ENCODE measurements at regions not wholly inside any gene's neighbourhood (a gene's known extent, or its start where the extent isn't known, plus 50 kb on each side); places are given as distances from the start of the nearest gene placed in this dataset.

DNA sequence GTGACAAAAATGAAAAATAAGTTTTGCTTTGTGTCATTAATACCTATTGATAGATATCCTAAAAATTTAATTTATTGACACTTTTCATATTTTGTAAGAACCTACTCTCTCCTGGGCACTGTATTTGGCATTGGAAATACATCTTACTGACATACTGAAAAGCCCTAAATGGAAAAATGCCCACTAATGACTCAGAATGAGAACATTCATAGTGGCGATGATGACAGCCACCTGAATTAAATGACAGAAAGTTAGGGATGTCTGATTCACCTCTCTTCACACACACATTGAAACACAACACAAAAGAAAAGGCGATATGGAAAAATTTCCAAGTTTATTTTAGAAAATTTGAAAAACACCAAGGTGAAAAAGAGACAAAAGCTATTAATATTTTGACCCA is 992.3 kb downstream of the STPG2 start:
- H3K27me3 ChIP-seq (ENCODE audit: control insufficient read depth in 4 of 4, insufficient read depth in 4 of 4, low read length in 3 of 4) = no peaks in the 10 kb centered on the region
- H3K9me3 ChIP-seq (ENCODE audit: control insufficient read depth in 4 of 4, low read length in 3 of 4) = no peaks in the 10 kb centered on the region
- no peaks in the 10 kb centered on the region for H3K4me1 ChIP-seq (ENCODE audit: control insufficient read depth in 4 of 4, insufficient read depth in 4 of 4, low read length in 3 of 4)
- DNase-seq (ENCODE audit: low spot score) = no peak
- no peak for TF ChIP-seq CTCF (IDR thresholded peaks at IDR 0.05; ENCODE audit: low read depth, low read length, missing input control)
- TF ChIP-seq MAX (IDR thresholded peaks at IDR 0.05) = no peak
- no peak for TF ChIP-seq ZBTB33 (IDR thresholded peaks at IDR 0.05)
- TF ChIP-seq FOXA1 (IDR thresholded peaks at IDR 0.05) = no peak
- no peak for TF ChIP-seq TAF1 (conservative IDR thresholded peaks at IDR 0.05)
- no peak for TF ChIP-seq YY1 (IDR thresholded peaks at IDR 0.05)
- TF ChIP-seq NR2F2 (IDR thresholded peaks at IDR 0.05) = no peak
- no peak for TF ChIP-seq EGR1 (IDR thresholded peaks at IDR 0.05; ENCODE audit: low read depth in 2 of 2)
- no peak for TF ChIP-seq HNF4G (IDR thresholded peaks at IDR 0.05)
- TF ChIP-seq ATF3 (IDR thresholded peaks at IDR 0.05) = no peak
- no peak for TF ChIP-seq GABPA (IDR thresholded peaks at IDR 0.05 in 1 of 2, conservative IDR thresholded peaks at IDR 0.05 in 1 of 2)
- TF ChIP-seq RAD21 (IDR thresholded peaks at IDR 0.05) = no peak
- no peak for TF ChIP-seq FOXA2 (IDR thresholded peaks at IDR 0.05)
- no peak for TF ChIP-seq JUND (IDR thresholded peaks at IDR 0.05)
- no peak for TF ChIP-seq SP1 (IDR thresholded peaks at IDR 0.05)
- TF ChIP-seq, protein P1, sequence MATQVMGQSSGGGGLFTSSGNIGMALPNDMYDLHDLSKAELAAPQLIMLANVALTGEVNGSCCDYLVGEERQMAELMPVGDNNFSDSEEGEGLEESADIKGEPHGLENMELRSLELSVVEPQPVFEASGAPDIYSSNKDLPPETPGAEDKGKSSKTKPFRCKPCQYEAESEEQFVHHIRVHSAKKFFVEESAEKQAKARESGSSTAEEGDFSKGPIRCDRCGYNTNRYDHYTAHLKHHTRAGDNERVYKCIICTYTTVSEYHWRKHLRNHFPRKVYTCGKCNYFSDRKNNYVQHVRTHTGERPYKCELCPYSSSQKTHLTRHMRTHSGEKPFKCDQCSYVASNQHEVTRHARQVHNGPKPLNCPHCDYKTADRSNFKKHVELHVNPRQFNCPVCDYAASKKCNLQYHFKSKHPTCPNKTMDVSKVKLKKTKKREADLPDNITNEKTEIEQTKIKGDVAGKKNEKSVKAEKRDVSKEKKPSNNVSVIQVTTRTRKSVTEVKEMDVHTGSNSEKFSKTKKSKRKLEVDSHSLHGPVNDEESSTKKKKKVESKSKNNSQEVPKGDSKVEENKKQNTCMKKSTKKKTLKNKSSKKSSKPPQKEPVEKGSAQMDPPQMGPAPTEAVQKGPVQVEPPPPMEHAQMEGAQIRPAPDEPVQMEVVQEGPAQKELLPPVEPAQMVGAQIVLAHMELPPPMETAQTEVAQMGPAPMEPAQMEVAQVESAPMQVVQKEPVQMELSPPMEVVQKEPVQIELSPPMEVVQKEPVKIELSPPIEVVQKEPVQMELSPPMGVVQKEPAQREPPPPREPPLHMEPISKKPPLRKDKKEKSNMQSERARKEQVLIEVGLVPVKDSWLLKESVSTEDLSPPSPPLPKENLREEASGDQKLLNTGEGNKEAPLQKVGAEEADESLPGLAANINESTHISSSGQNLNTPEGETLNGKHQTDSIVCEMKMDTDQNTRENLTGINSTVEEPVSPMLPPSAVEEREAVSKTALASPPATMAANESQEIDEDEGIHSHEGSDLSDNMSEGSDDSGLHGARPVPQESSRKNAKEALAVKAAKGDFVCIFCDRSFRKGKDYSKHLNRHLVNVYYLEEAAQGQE (IDR thresholded peaks at IDR 0.05) = no peak
- TF ChIP-seq RXRA (IDR thresholded peaks at IDR 0.05) = no peak
- no peak overlapping the region for H3K9ac ChIP-seq (ENCODE audit: low read depth in 1 of 2, low read length in 2 of 2)
- H3K27ac ChIP-seq (ENCODE audit: low read depth in 1 of 2, low read length in 2 of 2) = no peak overlapping the region
- H3K36me3 ChIP-seq (ENCODE audit: control insufficient read depth in 4 of 4, insufficient read depth in 3 of 4, low read depth in 1 of 4, low read length in 3 of 4) = no peaks in the 10 kb centered on the region
- WGBS = 80% methylated on average over 2 of the region's 2 CpGs
- no peak overlapping the region for H3K4me3 ChIP-seq (ENCODE audit: low read depth in 1 of 3, low read length in 3 of 3)

GRCh38 chr4:97152149-97152548 is 991.1 kb downstream of the STPG2 start:
- no peak overlapping the region for H3K9ac ChIP-seq (ENCODE audit: low read depth in 1 of 2, low read length in 2 of 2)
- H3K4me3 ChIP-seq (ENCODE audit: low read depth in 1 of 3, low read length in 3 of 3) = no peak overlapping the region
- no peak for DNase-seq (ENCODE audit: low spot score)
- H3K36me3 ChIP-seq (ENCODE audit: control insufficient read depth in 4 of 4, insufficient read depth in 3 of 4, low read depth in 1 of 4, low read length in 3 of 4) = no peaks in the 10 kb centered on the region
- no peaks in the 10 kb centered on the region for H3K9me3 ChIP-seq (ENCODE audit: control insufficient read depth in 4 of 4, low read length in 3 of 4)
- H3K4me1 ChIP-seq (ENCODE audit: control insufficient read depth in 4 of 4, insufficient read depth in 4 of 4, low read length in 3 of 4) = no peaks in the 10 kb centered on the region
- TF ChIP-seq HNF4A (conservative IDR thresholded peaks at IDR 0.05) = no peak
- TF ChIP-seq SP1 (IDR thresholded peaks at IDR 0.05) = no peak
- no peak for TF ChIP-seq GABPA (IDR thresholded peaks at IDR 0.05 in 1 of 2, conservative IDR thresholded peaks at IDR 0.05 in 1 of 2)
- no peak for TF ChIP-seq NR2F2 (IDR thresholded peaks at IDR 0.05)
- TF ChIP-seq RXRA (IDR thresholded peaks at IDR 0.05) = no peak
- no peak for TF ChIP-seq ATF3 (IDR thresholded peaks at IDR 0.05)
- no peak for TF ChIP-seq RAD21 (IDR thresholded peaks at IDR 0.05)
- no peak for TF ChIP-seq JUND (IDR thresholded peaks at IDR 0.05)
- no peak for TF ChIP-seq EGR1 (IDR thresholded peaks at IDR 0.05; ENCODE audit: low read depth in 2 of 2)
- no peaks in the 10 kb centered on the region for H3K27me3 ChIP-seq (ENCODE audit: control insufficient read depth in 4 of 4, insufficient read depth in 4 of 4, low read length in 3 of 4)
- no peak overlapping the region for H3K27ac ChIP-seq (ENCODE audit: low read depth in 1 of 2, low read length in 2 of 2)

Measured in liver (tissue), 8 donors.